GM12892 (cell line): ENCODE measurements at regions not wholly inside any gene's neighbourhood (a gene's known extent, or its start where the extent isn't known, plus 50 kb on each side); places are given as distances from the start of the nearest gene placed in this dataset.

Experiments used
- POLR2A ChIP-seq: IDR thresholded peaks from 2 replicates; pipeline ENCODE4 v1.6.1; 2011; ENCODE audit warnings: low read depth, low read length, control low read depth
- POLR2AphosphoS5 ChIP-seq: IDR thresholded peaks from 2 replicates; pipeline ENCODE4 v1.6.1; 2011; ENCODE audit warnings: low read depth, low read length, control low read depth

- TF ChIP-seq POLR2AphosphoS5 (no peak), POLR2A (no peak)
Measured at GRCh38 chr5:26239588-26239987, 798.8 kb downstream of the CDH9 start.
